ENCODE measurements at regions not wholly inside any gene's neighbourhood (a gene's known extent, or its start where the extent isn't known, plus 50 kb on each side); places are given as distances from the start of the nearest gene placed in this dataset.
"Not testable (repeated sequence)": the region's sequence is repeated elsewhere in the genome, so short reads cannot be mapped to it uniquely, and the experiment has no call there.

DNA sequence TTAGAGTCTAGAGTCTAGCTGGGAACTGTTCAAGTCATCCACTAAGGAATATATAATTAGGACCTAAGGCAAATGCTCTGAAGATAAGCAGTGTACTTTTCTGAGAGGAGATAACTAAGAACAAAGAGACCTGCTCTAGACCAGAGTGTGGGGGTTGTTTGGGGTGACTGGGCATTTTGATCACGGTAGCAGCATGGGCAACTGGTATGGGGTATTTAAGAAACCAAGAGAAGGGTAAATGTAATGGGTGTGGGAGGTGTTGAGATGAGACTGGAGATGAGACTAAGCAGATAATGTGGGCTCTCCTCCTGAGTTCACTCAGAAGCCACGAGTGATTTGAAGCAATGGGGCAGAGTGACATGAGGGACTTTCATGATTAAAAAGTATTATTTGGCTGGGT lies 1082.9 kb downstream of the GATA3 start:
- TF ChIP-seq, protein P1, sequence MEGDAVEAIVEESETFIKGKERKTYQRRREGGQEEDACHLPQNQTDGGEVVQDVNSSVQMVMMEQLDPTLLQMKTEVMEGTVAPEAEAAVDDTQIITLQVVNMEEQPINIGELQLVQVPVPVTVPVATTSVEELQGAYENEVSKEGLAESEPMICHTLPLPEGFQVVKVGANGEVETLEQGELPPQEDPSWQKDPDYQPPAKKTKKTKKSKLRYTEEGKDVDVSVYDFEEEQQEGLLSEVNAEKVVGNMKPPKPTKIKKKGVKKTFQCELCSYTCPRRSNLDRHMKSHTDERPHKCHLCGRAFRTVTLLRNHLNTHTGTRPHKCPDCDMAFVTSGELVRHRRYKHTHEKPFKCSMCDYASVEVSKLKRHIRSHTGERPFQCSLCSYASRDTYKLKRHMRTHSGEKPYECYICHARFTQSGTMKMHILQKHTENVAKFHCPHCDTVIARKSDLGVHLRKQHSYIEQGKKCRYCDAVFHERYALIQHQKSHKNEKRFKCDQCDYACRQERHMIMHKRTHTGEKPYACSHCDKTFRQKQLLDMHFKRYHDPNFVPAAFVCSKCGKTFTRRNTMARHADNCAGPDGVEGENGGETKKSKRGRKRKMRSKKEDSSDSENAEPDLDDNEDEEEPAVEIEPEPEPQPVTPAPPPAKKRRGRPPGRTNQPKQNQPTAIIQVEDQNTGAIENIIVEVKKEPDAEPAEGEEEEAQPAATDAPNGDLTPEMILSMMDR (IDR thresholded peaks at IDR 0.05; ENCODE audit: borderline replicate concordance, control extremely low read depth, extremely low read depth, insufficient read depth, missing control alignments), result no peak
- in situ Hi-C loops (cut with MboI; ENCODE audit: low sequenced_read_pairs, unreplicated experiment), result no loop called here
- DNase-seq (ENCODE audit: low spot score), result no peak

DNA sequence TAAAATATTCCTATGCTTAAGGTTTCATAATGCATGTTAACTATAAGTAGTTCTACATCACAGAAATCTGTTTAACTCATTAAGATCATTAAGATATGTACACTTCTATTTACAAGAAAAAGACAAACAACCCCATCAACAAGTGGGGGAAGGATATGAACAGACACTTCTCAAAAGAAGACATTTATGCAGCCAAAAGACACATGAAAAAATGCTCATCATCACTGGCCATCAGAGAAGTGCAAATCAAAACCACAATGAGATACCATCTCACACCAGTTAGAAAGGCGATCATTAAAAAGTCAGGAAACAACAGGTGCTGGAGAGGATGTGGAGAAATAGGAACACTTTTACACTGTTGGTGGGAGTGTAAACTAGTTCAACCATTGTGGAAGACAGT lies 1084.3 kb downstream of the GATA3 start:
- DNase-seq (ENCODE audit: low spot score); in situ Hi-C loops (cut with MboI; ENCODE audit: low sequenced_read_pairs, unreplicated experiment): not testable (repeated sequence)

DNA sequence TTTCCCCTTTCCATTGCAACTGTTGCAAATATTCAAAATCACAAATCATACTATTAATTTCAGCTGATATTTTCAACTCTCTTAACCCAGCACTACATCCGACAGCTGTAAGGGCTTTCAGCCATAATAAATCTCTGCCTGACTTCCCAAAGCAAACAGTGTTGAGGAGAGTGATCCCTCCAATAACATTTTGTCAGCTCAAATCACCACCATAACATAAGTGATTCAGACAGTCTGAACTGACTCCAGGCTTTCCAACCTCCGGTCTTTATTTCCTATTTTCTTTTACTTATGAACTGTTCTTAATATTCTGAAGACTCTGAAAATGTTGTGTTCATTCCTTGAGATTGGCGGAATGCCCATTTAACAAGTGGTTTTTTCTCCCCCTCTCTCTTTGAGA lies 1085.9 kb downstream of the GATA3 start:
- TF ChIP-seq, protein P1 (IDR thresholded peaks at IDR 0.05; ENCODE audit: borderline replicate concordance, control extremely low read depth, extremely low read depth, insufficient read depth, missing control alignments), result no peak
- no peak for DNase-seq (ENCODE audit: low spot score)
- in situ Hi-C loops (cut with MboI; ENCODE audit: low sequenced_read_pairs, unreplicated experiment), result no loop called here

DNA sequence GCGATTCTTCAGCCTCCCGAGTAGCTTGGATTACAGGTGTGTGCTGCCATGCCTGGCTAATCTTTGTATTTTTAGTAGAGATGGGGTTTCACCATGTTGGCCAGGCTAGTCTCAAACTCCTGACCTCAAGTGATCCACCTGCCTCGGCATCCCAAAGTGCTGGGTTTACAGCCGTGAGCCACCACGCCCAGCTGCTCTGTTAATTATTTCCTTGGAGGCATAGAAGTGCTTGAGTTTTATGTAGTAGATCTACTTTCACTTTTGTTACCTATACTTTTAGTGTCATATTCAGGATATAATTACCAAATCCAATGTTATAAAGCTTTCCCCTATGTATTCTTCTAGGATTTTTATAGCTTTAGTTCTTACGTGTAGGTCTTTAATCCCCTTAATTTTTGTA lies 1093.0 kb downstream of the GATA3 start:
- TF ChIP-seq, protein P1 (IDR thresholded peaks at IDR 0.05; ENCODE audit: borderline replicate concordance, control extremely low read depth, extremely low read depth, insufficient read depth, missing control alignments), result no peak
- in situ Hi-C loops (cut with MboI; ENCODE audit: low sequenced_read_pairs, unreplicated experiment), result no loop called here
- no peak for DNase-seq (ENCODE audit: low spot score)

DNA sequence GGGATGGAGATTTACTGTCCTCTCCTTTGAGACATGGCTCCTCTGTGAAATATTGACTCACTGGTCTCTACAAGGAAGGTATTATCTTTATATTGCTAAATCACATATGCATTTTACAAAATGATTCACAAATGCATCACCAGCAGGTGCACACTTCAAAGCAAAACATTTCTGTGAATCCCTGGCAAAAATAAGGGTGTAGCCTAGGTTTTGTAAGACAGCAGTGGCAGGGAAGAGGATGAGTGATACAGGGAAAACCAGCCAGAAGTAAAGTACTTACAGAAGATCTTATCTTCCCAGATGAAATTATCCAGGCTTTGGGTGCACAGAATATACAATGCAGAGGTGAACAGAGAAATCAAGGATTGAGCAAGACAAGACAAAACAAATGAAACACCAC lies 1094.6 kb downstream of the GATA3 start:
- no peak for DNase-seq (ENCODE audit: low spot score)
- in situ Hi-C loops (cut with MboI; ENCODE audit: low sequenced_read_pairs, unreplicated experiment), result no loop called here
- TF ChIP-seq, protein P1 (IDR thresholded peaks at IDR 0.05; ENCODE audit: borderline replicate concordance, control extremely low read depth, extremely low read depth, insufficient read depth, missing control alignments), result no peak

DNA sequence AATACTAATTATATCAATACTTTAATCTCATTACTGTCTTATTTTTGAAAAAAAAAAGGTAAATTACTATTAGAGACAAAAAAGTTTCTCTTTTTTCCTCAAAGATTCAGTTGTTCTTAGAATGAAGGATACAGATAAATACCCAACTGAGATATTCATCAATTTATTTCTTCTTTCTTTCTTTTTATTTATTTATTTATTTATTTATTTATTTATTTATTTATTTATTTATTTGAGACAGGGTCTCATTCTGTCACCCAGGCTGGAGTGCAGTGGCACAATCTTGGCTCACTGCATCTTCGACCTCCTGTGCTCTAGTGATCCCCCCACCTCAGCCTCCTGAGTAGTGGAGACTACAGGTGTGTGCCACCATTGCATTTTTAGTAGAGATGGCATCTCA lies 1098.6 kb downstream of the GATA3 start:
- in situ Hi-C loops (cut with MboI; ENCODE audit: low sequenced_read_pairs, unreplicated experiment); DNase-seq (ENCODE audit: low spot score): not testable (repeated sequence)

DNA sequence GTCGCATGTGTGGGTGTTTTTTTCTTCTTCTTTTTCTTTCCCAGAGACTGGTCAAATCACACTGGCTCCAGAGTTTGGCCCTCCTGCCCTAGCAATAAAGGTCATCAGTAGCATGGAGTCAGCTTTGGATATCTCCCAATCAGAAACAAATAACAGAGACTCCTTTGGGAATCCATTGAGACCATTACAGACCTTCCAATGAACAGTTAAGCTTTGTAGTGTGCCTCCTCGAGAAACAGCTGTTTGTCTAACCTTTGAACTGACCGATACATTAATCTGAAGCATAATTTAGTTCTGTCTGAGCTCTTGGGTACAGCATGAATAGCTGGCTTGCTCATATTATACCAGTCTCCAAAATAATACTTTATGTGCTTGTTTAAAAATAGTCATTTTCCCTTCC lies 1103.2 kb downstream of the GATA3 start:
- TF ChIP-seq, protein P1 (IDR thresholded peaks at IDR 0.05; ENCODE audit: borderline replicate concordance, control extremely low read depth, extremely low read depth, insufficient read depth, missing control alignments), result no peak
- no peak for DNase-seq (ENCODE audit: low spot score)
- in situ Hi-C loops (cut with MboI; ENCODE audit: low sequenced_read_pairs, unreplicated experiment), result no loop called here

DNA sequence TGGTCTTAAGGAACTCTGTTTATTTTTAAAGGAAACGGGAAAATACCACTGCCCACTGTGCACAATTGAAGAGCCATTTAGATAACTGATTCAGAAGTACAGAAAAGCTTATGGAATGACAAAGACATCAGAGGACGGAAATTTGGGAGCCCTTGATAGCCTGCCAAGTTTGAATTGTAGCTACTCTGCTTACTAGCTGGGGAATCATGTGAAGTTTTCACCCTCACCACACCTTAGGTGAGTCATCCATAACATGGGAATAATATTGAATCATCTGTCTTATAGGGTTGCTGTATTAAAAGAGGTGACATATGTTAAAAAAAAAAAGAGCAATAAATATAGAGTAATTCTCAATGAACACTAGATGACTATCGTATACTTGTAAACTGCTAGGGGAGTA lies 1104.2 kb downstream of the GATA3 start:
- TF ChIP-seq, protein P1 (IDR thresholded peaks at IDR 0.05; ENCODE audit: borderline replicate concordance, control extremely low read depth, extremely low read depth, insufficient read depth, missing control alignments), result no peak
- in situ Hi-C loops (cut with MboI; ENCODE audit: low sequenced_read_pairs, unreplicated experiment), result no loop called here
- DNase-seq (ENCODE audit: low spot score), result no peak
